A673 (cell line): ENCODE measurements at regions not wholly inside any gene's neighbourhood (a gene's known extent, or its start where the extent isn't known, plus 50 kb on each side); places are given as distances from the start of the nearest gene placed in this dataset.

Source experiments
- BruUV-seq: library from RNA; stranded (reverse); fragments of 400-500 nt; replicated peaks from 2 replicates; lab custom pipeline; 2021; lab: Mats Ljungman, UMichigan
- CTCF ChIA-PET: fragments of 300-600 bp; sonication (Branson Sonifier 250); formaldehyde crosslinking; loops from one replicate; lab custom pipeline; 2022; ENCODE audit warnings: antibody characterized with exemption; lab: Charles Lee
- POLR2A ChIA-PET: fragments of 300-600 bp; sonication (Branson Sonifier 250); formaldehyde crosslinking; loops from one replicate; lab custom pipeline; 2022; ENCODE audit warnings: antibody characterized with exemption; ENCODE audit not compliant: low non-redundant PET; lab: Charles Lee
- DNase-seq: peaks from one replicate; pipeline ENCODE4 v3.0.0-alpha.2; 2015; ENCODE audit warnings: low spot score
- H3K27ac ChIP-seq: fragments of 200-600 bp; sonication (generic); 2 replicates; pipeline ENCODE4 v1.5.1; 2016; ENCODE audit warnings: mixed run types, low read depth, mild to moderate bottlenecking, mixed read lengths, antibody characterized with exemption, low read length; ENCODE audit not compliant: poor library complexity, severe bottlenecking
- H3K27me3 ChIP-seq: fragments of 200-600 bp; sonication (generic); replicated peaks from 2 replicates; pipeline ENCODE4 v1.6.1; 2017; ENCODE audit warnings: mixed run types, low read depth, mild to moderate bottlenecking, mixed read lengths, antibody characterized with exemption, low read length; ENCODE audit not compliant: insufficient read depth, poor library complexity
- H3K36me3 ChIP-seq: fragments of 200-600 bp; sonication (generic); 2 replicates; pipeline ENCODE4 v1.6.1; 2016; ENCODE audit warnings: mixed run types, mild to moderate bottlenecking, mixed read lengths, antibody characterized with exemption, low read length; ENCODE audit not compliant: insufficient read depth, poor library complexity, severe bottlenecking
- H3K4me1 ChIP-seq: fragments of 200-600 bp; sonication (generic); 2 replicates; pipeline ENCODE4 v1.6.1; 2017; ENCODE audit warnings: mixed run types, mild to moderate bottlenecking, mixed read lengths, antibody characterized with exemption, low read length; ENCODE audit not compliant: insufficient read depth, poor library complexity, severe bottlenecking
- H3K4me3 ChIP-seq: fragments of 200-600 bp; sonication (generic); 2 replicates; pipeline ENCODE4 v1.5.1; 2016; ENCODE audit warnings: low read depth, mixed run types, mild to moderate bottlenecking, mixed read lengths, low read length; ENCODE audit not compliant: poor library complexity, severe bottlenecking
- H3K9me3 ChIP-seq: fragments of 200-600 bp; sonication (generic); 2 replicates; pipeline ENCODE4 v1.6.1; 2016; ENCODE audit warnings: mixed run types, low read depth, mild to moderate bottlenecking, mixed read lengths, antibody characterized with exemption, low read length; ENCODE audit not compliant: poor library complexity, severe bottlenecking
- CTCF ChIP-seq: fragments of 300-800, 200-600 bp; sonication (generic); conservative IDR thresholded peaks from 2 replicates; pipeline ENCODE4 v1.5.1; 2017; ENCODE audit warnings: low read depth, mild to moderate bottlenecking, antibody characterized with exemption, low read length, moderate library complexity, mixed read lengths
- EZH2 ChIP-seq: fragments of 200-600 bp; sonication (generic); IDR thresholded peaks from 2 replicates; pipeline ENCODE4 v1.6.1; 2017; ENCODE audit warnings: borderline replicate concordance, low read depth, mild to moderate bottlenecking, mixed read lengths, antibody characterized with exemption, low read length; ENCODE audit not compliant: poor library complexity, severe bottlenecking
- intact Hi-C: fragments of 100-400 bp; cut with micrococcal nuclease; formaldehyde crosslinking; loops from one replicate; pipeline ENCODE4 v1.10.0; 2022; ENCODE audit not compliant: unreplicated experiment

GRCh38 chr2:237012004-237012403 lies 73.7 kb upstream of the COPS8 start:
- ChIA-PET POLR2A (no interaction called here), CTCF (no interaction called here)
- Histone ChIP-seq H3K36me3 (no peaks in the 10 kb centered on the region), H3K27ac (no peak overlapping the region), H3K27me3 (peaks cover 52% of the 10 kb centered on the region), H3K4me3 (no peak overlapping the region), H3K9me3 (no peaks in the 10 kb centered on the region), H3K4me1 (no peaks in the 10 kb centered on the region)
- BruUV-seq, result no TSS peak
- TF ChIP-seq EZH2 (no peak), CTCF (no peak)
- DNase-seq, result no peak
- intact Hi-C loops, result no loop called here

- H3K9me3 ChIP-seq, result no peaks in the 10 kb centered on the region
- no peak for DNase-seq
- H3K27ac ChIP-seq, result no peak overlapping the region
- no TSS peak for BruUV-seq
- no peak overlapping the region for H3K4me3 ChIP-seq
- H3K27me3 ChIP-seq, result peaks cover 47% of the 10 kb centered on the region
- no peak for TF ChIP-seq CTCF
- TF ChIP-seq EZH2, result no peak
- intact Hi-C loops, result no loop called here
- H3K4me1 ChIP-seq, result no peaks in the 10 kb centered on the region
- H3K36me3 ChIP-seq, result no peaks in the 10 kb centered on the region
- CTCF ChIA-PET, result no interaction called here
- POLR2A ChIA-PET, result no interaction called here
Measured at GRCh38 chr2:237012577-237013267, 73.0 kb upstream of the COPS8 start.

- CTCF ChIA-PET, result no interaction called here
- Histone ChIP-seq H3K4me1 (no peaks in the 10 kb centered on the region), H3K27me3 (peaks cover 36% of the 10 kb centered on the region), H3K9me3 (no peaks in the 10 kb centered on the region), H3K4me3 (no peak overlapping the region), H3K27ac (no peak overlapping the region), H3K36me3 (no peaks in the 10 kb centered on the region)
- no peak for TF ChIP-seq EZH2
- TF ChIP-seq CTCF, result no peak
- no peak for DNase-seq
- intact Hi-C loops, result no loop called here
- no TSS peak for BruUV-seq
- POLR2A ChIA-PET, result no interaction called here
Measured at GRCh38 chr2:237016121-237016915, 69.4 kb upstream of the COPS8 start.
